ENCODE measurements at regions not wholly inside any gene's neighbourhood (a gene's known extent, or its start where the extent isn't known, plus 50 kb on each side); places are given as distances from the start of the nearest gene placed in this dataset.

DNA sequence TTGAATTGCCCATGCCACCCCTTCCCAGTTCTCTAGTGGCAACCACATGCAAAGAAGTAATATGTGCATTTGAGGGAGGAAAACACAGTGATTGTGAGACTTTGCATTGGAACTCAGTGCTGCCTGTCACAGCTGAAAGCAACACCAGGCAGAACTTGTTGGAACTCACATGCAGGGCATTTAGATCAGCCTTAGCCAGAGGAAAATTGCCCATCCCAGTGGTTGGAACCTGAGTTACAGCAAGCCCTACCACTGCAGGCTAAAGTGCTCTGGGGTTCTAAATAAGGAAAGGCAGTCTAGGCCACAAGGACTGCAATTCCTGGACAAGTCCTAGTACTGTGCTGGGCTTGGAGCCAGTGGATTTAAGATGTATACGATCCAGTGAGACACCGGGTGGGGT lies 245.3 kb upstream of the UFL1 start:
- Histone ChIP-seq H2AFZ (ENCODE audit: low read length) (no peak overlapping the region), H3K9me3 (ENCODE audit: low read length) (no peaks in the 10 kb centered on the region), H3K27ac (ENCODE audit: low read length) (no peak overlapping the region)

DNA sequence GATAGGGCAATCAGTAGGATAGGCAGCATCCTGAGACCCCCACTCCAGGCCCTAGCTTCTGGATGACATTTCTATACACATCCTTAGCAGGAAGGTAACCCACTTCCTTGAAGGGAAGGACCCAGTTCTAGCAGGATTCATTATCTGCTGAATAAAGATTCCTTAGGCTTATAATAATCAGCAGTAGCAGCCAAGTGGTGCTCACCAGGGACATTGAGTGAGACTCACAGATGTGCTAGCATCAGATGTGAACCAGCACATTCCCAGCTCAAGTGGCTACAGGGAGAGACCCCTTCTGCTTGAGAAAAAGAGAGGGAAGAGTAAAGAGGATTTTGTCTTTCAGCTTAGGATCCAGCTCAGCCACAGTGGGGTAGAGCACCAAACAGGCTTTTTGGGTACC lies 244.8 kb upstream of the UFL1 start:
- Histone ChIP-seq H2AFZ (ENCODE audit: low read length) (no peak overlapping the region), H3K4me1 (ENCODE audit: low read length) (no peaks in the 10 kb centered on the region), H3K4me2 (ENCODE audit: low read depth, low read length, poor library complexity, severe bottlenecking) (no peak overlapping the region), H3K4me3 (ENCODE audit: low read length) (no peak overlapping the region), H3K9me2 (replicated peaks; ENCODE audit: insufficient read depth, low read length) (no peaks in the 10 kb centered on the region), H4K20me1 (ENCODE audit: insufficient read depth, low read depth, low read length) (no peaks in the 10 kb centered on the region), H3K9me3 (ENCODE audit: low read length) (no peaks in the 10 kb centered on the region), H3K79me2 (ENCODE audit: low read length) (no peaks in the 10 kb centered on the region), H3K9ac (ENCODE audit: low read length) (no peak overlapping the region), H3K27ac (ENCODE audit: low read length) (no peak overlapping the region), H3K27me3 (ENCODE audit: low read length) (no peaks in the 10 kb centered on the region), H3K36me3 (ENCODE audit: insufficient read depth, low read length) (no peaks in the 10 kb centered on the region)
- no peak for DNase-seq

More for the DNA sequence above, 245.3 kb upstream of the UFL1 start:
- H3K4me1 ChIP-seq (ENCODE audit: low read length) = no peaks in the 10 kb centered on the region
- no peak for DNase-seq
- H3K36me3 ChIP-seq (ENCODE audit: insufficient read depth, low read length) = no peaks in the 10 kb centered on the region
- H3K9me2 ChIP-seq (replicated peaks; ENCODE audit: insufficient read depth, low read length) = no peaks in the 10 kb centered on the region
- H3K4me2 ChIP-seq (ENCODE audit: low read depth, low read length, poor library complexity, severe bottlenecking) = no peak overlapping the region
- no peaks in the 10 kb centered on the region for H3K27me3 ChIP-seq (ENCODE audit: low read length)
- no peaks in the 10 kb centered on the region for H4K20me1 ChIP-seq (ENCODE audit: insufficient read depth, low read depth, low read length)
- no peak overlapping the region for H3K9ac ChIP-seq (ENCODE audit: low read length)
- H3K79me2 ChIP-seq (ENCODE audit: low read length) = no peaks in the 10 kb centered on the region
- no peak overlapping the region for H3K4me3 ChIP-seq (ENCODE audit: low read length)

DNA sequence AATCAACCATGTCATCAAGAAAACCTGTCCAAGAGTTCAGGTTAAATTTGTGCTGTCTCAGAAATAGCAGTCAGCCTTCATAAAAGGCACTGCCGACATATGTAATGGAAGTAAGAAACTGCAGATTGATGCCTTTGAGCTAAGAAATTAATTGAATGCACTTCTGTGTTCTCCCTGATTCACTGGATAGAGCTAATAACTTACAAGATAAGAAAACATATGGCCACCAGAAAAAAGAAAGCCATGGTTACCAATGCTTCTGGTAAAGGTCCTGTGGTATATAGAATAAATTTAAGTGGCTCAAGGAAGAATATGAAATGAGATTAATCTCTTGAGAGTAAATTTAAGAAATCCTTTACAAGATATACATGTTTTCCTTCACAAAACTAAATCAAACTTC lies 242.5 kb upstream of the UFL1 start:
- no peaks in the 10 kb centered on the region for H3K36me3 ChIP-seq (ENCODE audit: insufficient read depth, low read length)
- no peak overlapping the region for H3K4me2 ChIP-seq (ENCODE audit: low read depth, low read length, poor library complexity, severe bottlenecking)
- H4K20me1 ChIP-seq (ENCODE audit: insufficient read depth, low read depth, low read length) = no peaks in the 10 kb centered on the region
- no peaks in the 10 kb centered on the region for H3K4me1 ChIP-seq (ENCODE audit: low read length)
- no peak overlapping the region for H3K27ac ChIP-seq (ENCODE audit: low read length)
- no peak overlapping the region for H2AFZ ChIP-seq (ENCODE audit: low read length)
- no peaks in the 10 kb centered on the region for H3K9me2 ChIP-seq (replicated peaks; ENCODE audit: insufficient read depth, low read length)
- no peak for DNase-seq
- H3K27me3 ChIP-seq (ENCODE audit: low read length) = no peaks in the 10 kb centered on the region
- no peaks in the 10 kb centered on the region for H3K9me3 ChIP-seq (ENCODE audit: low read length)
- no peak overlapping the region for H3K9ac ChIP-seq (ENCODE audit: low read length)
- no peaks in the 10 kb centered on the region for H3K79me2 ChIP-seq (ENCODE audit: low read length)
- no peak overlapping the region for H3K4me3 ChIP-seq (ENCODE audit: low read length)

DNA sequence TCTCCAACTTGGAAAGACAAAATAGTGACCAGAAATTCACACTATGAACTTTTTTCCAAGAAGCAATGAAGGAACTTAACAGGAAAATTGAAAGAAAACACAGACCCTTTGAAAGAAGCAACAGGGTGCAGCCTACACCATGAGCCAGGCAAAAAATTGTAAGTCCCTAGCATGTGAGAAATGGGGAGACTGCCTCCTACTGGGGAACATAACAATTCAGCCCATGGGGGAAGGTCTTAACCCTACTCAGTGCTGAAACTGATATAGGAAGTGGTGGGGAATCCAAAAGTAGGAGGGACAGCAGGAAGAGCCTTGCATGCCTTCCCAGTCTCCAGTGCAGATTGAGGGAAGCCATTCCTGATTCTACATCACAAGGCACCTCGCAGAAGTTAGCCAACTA lies 235.1 kb upstream of the UFL1 start:
- DNase-seq = no peak
- Histone ChIP-seq H4K20me1 (ENCODE audit: insufficient read depth, low read depth, low read length) (no peaks in the 10 kb centered on the region), H3K9me2 (replicated peaks; ENCODE audit: insufficient read depth, low read length) (no peaks in the 10 kb centered on the region), H3K4me3 (ENCODE audit: low read length) (no peak overlapping the region), H3K27me3 (ENCODE audit: low read length) (no peaks in the 10 kb centered on the region), H3K9me3 (ENCODE audit: low read length) (no peaks in the 10 kb centered on the region), H3K4me2 (ENCODE audit: low read depth, low read length, poor library complexity, severe bottlenecking) (no peak overlapping the region), H3K36me3 (ENCODE audit: insufficient read depth, low read length) (no peaks in the 10 kb centered on the region), H3K27ac (ENCODE audit: low read length) (no peak overlapping the region), H3K9ac (ENCODE audit: low read length) (no peak overlapping the region), H3K79me2 (ENCODE audit: low read length) (no peaks in the 10 kb centered on the region), H3K4me1 (ENCODE audit: low read length) (no peaks in the 10 kb centered on the region), H2AFZ (ENCODE audit: low read length) (no peak overlapping the region)

DNA sequence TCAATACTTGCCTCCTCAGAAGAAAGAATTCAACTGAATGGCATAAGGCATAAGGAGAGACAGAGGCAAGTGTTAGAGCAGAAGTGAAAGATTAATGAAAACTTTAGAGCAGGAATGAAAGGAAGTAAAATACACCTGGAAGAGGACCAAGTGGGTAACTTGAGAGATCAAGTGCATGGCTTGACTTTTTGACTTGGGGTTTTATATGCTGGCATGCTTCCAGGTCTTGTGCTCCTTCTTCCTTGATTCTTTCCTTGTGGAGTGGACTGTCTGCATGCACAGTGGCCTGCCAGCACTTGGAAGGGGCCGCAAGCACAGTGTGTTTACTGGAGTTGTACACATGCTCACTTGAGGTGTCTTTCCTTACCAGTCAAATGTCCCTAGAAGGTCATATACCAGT lies 222.1 kb upstream of the UFL1 start:
- Histone ChIP-seq H2AFZ (ENCODE audit: low read length) (no peak overlapping the region), H4K20me1 (ENCODE audit: insufficient read depth, low read depth, low read length) (no peaks in the 10 kb centered on the region), H3K27ac (ENCODE audit: low read length) (no peak overlapping the region), H3K9me2 (replicated peaks; ENCODE audit: insufficient read depth, low read length) (no peaks in the 10 kb centered on the region), H3K4me1 (ENCODE audit: low read length) (no peaks in the 10 kb centered on the region), H3K4me3 (ENCODE audit: low read length) (no peak overlapping the region), H3K27me3 (ENCODE audit: low read length) (no peaks in the 10 kb centered on the region), H3K36me3 (ENCODE audit: insufficient read depth, low read length) (no peaks in the 10 kb centered on the region), H3K9me3 (ENCODE audit: low read length) (no peaks in the 10 kb centered on the region), H3K9ac (ENCODE audit: low read length) (no peak overlapping the region), H3K79me2 (ENCODE audit: low read length) (no peaks in the 10 kb centered on the region), H3K4me2 (ENCODE audit: low read depth, low read length, poor library complexity, severe bottlenecking) (no peak overlapping the region)
- DNase-seq = no peak

DNA sequence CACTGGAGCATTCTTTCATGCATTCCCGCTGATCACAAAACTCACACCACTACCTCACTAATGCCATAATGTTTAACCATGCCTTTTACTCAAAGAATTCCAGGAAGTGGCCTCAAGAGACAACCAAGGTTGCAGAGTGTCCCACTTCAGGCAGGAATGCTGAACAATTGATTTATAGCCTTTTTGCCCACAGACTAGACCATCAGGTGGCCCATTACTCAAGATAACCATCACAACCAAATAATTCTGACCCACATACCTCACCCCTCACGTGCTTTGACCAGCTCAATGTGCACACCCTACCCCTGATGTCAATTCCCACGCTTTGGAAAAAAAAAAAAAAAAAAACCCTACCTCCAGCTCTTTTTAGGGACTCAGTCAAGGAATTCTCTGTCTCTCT lies 220.6 kb upstream of the UFL1 start:
- H3K9ac ChIP-seq (ENCODE audit: low read length) = no peak overlapping the region
- no peak overlapping the region for H3K4me3 ChIP-seq (ENCODE audit: low read length)
- no peaks in the 10 kb centered on the region for H3K79me2 ChIP-seq (ENCODE audit: low read length)
- H3K4me1 ChIP-seq (ENCODE audit: low read length) = no peaks in the 10 kb centered on the region
- no peak for DNase-seq
- no peaks in the 10 kb centered on the region for H3K9me2 ChIP-seq (replicated peaks; ENCODE audit: insufficient read depth, low read length)
- no peaks in the 10 kb centered on the region for H3K9me3 ChIP-seq (ENCODE audit: low read length)
- H4K20me1 ChIP-seq (ENCODE audit: insufficient read depth, low read depth, low read length) = no peaks in the 10 kb centered on the region
- no peaks in the 10 kb centered on the region for H3K36me3 ChIP-seq (ENCODE audit: insufficient read depth, low read length)
- H3K27ac ChIP-seq (ENCODE audit: low read length) = no peak overlapping the region
- no peak overlapping the region for H3K4me2 ChIP-seq (ENCODE audit: low read depth, low read length, poor library complexity, severe bottlenecking)
- H2AFZ ChIP-seq (ENCODE audit: low read length) = no peak overlapping the region
- no peaks in the 10 kb centered on the region for H3K27me3 ChIP-seq (ENCODE audit: low read length)

DNA sequence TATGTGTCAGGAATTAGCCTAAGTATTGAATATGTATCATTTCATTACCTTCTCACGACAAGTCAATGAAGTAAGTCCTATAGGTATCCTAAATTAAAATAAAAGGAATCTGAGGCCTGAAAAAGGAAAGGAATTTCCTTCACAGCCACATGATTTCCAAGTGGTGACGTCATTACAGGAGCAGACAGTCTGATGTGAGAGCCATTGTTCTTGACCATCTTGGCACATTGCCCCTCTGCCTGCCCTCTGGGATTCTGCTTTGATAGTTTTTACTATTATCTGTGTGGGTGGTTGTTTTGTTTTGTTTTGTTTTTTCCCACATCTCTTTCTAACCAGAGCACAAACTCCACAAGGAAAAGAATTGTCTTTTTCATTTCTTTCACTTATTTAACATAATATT lies 219.8 kb upstream of the UFL1 start:
- no peaks in the 10 kb centered on the region for H3K9me3 ChIP-seq (ENCODE audit: low read length)
- no peaks in the 10 kb centered on the region for H4K20me1 ChIP-seq (ENCODE audit: insufficient read depth, low read depth, low read length)
- no peaks in the 10 kb centered on the region for H3K79me2 ChIP-seq (ENCODE audit: low read length)
- DNase-seq = no peak
- no peak overlapping the region for H3K4me3 ChIP-seq (ENCODE audit: low read length)
- H3K27me3 ChIP-seq (ENCODE audit: low read length) = no peaks in the 10 kb centered on the region
- H3K4me1 ChIP-seq (ENCODE audit: low read length) = no peaks in the 10 kb centered on the region
- H2AFZ ChIP-seq (ENCODE audit: low read length) = no peak overlapping the region
- no peak overlapping the region for H3K27ac ChIP-seq (ENCODE audit: low read length)
- no peaks in the 10 kb centered on the region for H3K36me3 ChIP-seq (ENCODE audit: insufficient read depth, low read length)
- no peak overlapping the region for H3K9ac ChIP-seq (ENCODE audit: low read length)
- no peak overlapping the region for H3K4me2 ChIP-seq (ENCODE audit: low read depth, low read length, poor library complexity, severe bottlenecking)
- H3K9me2 ChIP-seq (replicated peaks; ENCODE audit: insufficient read depth, low read length) = no peaks in the 10 kb centered on the region

DNA sequence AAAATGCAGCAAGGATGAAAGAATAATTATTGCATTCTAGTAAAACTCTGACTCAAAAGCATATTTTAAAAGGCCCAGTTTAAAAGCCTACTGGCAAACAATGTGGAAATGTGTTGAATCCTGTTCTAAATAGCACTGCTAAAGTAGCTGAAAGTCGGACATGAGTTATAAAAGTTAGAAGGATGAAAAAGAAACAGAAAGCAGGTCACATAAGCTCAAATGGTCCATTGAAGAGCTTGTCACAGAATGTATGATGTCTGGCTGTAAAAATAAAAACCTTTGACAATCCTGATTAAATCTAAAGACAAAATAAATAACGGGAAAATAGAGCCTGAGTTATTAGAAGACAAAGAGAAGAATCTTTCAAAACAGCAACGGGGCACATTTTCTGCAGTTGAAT lies 218.6 kb upstream of the UFL1 start:
- Histone ChIP-seq H3K9ac (ENCODE audit: low read length) (no peak overlapping the region), H3K9me3 (ENCODE audit: low read length) (no peaks in the 10 kb centered on the region), H2AFZ (ENCODE audit: low read length) (no peak overlapping the region), H3K4me1 (ENCODE audit: low read length) (no peaks in the 10 kb centered on the region), H3K27me3 (ENCODE audit: low read length) (no peaks in the 10 kb centered on the region), H3K79me2 (ENCODE audit: low read length) (no peaks in the 10 kb centered on the region), H3K4me3 (ENCODE audit: low read length) (no peak overlapping the region), H4K20me1 (ENCODE audit: insufficient read depth, low read depth, low read length) (no peaks in the 10 kb centered on the region), H3K36me3 (ENCODE audit: insufficient read depth, low read length) (no peaks in the 10 kb centered on the region), H3K27ac (ENCODE audit: low read length) (no peak overlapping the region), H3K4me2 (ENCODE audit: low read depth, low read length, poor library complexity, severe bottlenecking) (no peak overlapping the region), H3K9me2 (replicated peaks; ENCODE audit: insufficient read depth, low read length) (no peaks in the 10 kb centered on the region)
- no peak for DNase-seq

DNA sequence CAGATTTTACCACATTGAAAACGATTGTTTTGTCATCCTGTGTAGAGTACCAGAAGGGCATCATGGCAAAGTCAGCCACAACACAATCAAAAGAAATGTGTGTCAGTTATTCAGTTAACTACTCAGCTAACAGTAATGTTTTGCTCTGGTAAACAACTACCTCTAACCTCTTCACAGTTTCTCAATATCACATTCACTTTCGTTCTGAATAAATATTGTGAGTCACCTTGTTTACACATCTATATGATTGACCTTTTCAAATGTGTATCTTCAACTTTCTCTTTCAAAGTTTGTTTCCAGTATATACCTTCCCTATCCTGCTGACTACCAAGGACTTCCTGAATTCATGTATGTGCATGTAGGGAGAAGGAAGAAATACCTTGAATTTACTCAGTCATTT lies 216.6 kb upstream of the UFL1 start:
- no peak for DNase-seq
- no peaks in the 10 kb centered on the region for H4K20me1 ChIP-seq (ENCODE audit: insufficient read depth, low read depth, low read length)
- no peak overlapping the region for H3K9ac ChIP-seq (ENCODE audit: low read length)
- no peaks in the 10 kb centered on the region for H3K4me1 ChIP-seq (ENCODE audit: low read length)
- no peak overlapping the region for H2AFZ ChIP-seq (ENCODE audit: low read length)
- H3K4me3 ChIP-seq (ENCODE audit: low read length) = no peak overlapping the region
- H3K4me2 ChIP-seq (ENCODE audit: low read depth, low read length, poor library complexity, severe bottlenecking) = no peak overlapping the region
- no peaks in the 10 kb centered on the region for H3K9me3 ChIP-seq (ENCODE audit: low read length)
- H3K36me3 ChIP-seq (ENCODE audit: insufficient read depth, low read length) = no peaks in the 10 kb centered on the region
- H3K27ac ChIP-seq (ENCODE audit: low read length) = no peak overlapping the region
- H3K9me2 ChIP-seq (replicated peaks; ENCODE audit: insufficient read depth, low read length) = no peaks in the 10 kb centered on the region
- H3K79me2 ChIP-seq (ENCODE audit: low read length) = no peaks in the 10 kb centered on the region
- no peaks in the 10 kb centered on the region for H3K27me3 ChIP-seq (ENCODE audit: low read length)

Data from Karpas-422 (cell line).